ENCODE measurements at regions not wholly inside any gene's neighbourhood (a gene's known extent, or its start where the extent isn't known, plus 50 kb on each side); places are given as distances from the start of the nearest gene placed in this dataset.

- no peak overlapping the region for H3K4me3 ChIP-seq (replicated peaks in 1 of 2; ENCODE audit: low read depth in 2 of 2, low read length in 2 of 2)
- peak; percentile 19 to 27 for DNase-seq (ENCODE audit: low read depth in 2 of 2)
- no peak for TF ChIP-seq CTCF (IDR thresholded peaks at IDR 0.05; ENCODE audit: low read depth, low read length)
These were observed 60.5 kb upstream of the KLF13 start for GRCh38 chr15:31265871-31266711.

GRCh38 chr15:31266712-31267111, 59.9 kb upstream of the KLF13 start:
- no peak for TF ChIP-seq CTCF (IDR thresholded peaks at IDR 0.05; ENCODE audit: low read depth, low read length)
- no peak for DNase-seq (ENCODE audit: low read depth in 2 of 2)
- H3K4me3 ChIP-seq (replicated peaks in 1 of 2; ENCODE audit: low read depth in 2 of 2, low read length in 2 of 2): no peak overlapping the region

DNA sequence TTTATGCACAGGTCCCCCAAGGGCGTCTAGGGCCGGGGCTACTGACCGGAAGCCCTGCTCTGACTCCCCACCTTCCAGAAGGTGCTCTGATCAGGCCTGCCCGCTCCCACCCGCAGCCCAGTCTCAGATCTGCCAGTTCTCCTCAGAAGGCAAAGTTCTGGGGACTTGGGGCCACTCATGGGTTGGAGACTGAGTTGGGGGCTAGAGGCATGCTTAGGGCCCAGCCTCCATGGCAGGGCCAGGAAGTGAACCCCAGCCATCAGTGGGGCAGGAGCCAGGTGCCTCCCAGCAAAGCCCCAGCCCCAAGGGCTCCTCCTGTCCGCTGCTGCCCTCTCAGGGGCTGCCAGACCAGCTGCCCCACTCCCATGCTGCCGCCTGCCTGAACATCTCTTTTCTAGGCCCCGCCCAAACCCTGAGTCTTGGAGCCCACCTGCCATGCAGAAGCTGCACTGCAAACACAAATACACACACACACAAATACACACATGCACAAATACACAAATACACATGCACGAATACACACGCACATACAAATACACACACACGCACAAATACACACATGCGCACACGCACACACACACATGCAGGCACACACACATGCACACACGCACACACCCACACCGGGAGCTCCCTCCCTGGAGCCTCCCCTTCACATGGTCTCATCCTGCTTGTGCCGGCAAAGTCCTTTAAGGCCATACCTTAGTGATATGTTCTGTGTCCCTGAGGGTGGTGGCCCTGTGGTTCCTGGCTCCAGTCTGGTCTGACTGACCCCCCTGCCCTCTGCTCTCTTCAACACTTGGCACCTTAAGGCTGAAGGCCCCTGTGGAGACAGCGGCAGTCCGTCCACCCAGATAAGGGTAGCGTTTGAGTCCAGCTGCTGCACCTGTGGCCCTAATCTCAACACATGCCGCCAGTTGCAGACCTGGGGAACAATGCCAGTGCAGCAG, 59.2 kb upstream of the KLF13 start:
- H3K4me3 ChIP-seq (replicated peaks in 1 of 2; ENCODE audit: low read depth in 2 of 2, low read length in 2 of 2): no peak overlapping the region
- DNase-seq (ENCODE audit: low read depth in 2 of 2): no peak
- TF ChIP-seq CTCF (IDR thresholded peaks at IDR 0.05; ENCODE audit: low read depth, low read length): no peak

GRCh38 chr15:31268108-31268501, 58.5 kb upstream of the KLF13 start:
- DNase-seq (ENCODE audit: low read depth in 2 of 2): no peak
- no peak for TF ChIP-seq CTCF (IDR thresholded peaks at IDR 0.05; ENCODE audit: low read depth, low read length)
- no peak overlapping the region for H3K4me3 ChIP-seq (replicated peaks in 1 of 2; ENCODE audit: low read depth in 2 of 2, low read length in 2 of 2)

DNA sequence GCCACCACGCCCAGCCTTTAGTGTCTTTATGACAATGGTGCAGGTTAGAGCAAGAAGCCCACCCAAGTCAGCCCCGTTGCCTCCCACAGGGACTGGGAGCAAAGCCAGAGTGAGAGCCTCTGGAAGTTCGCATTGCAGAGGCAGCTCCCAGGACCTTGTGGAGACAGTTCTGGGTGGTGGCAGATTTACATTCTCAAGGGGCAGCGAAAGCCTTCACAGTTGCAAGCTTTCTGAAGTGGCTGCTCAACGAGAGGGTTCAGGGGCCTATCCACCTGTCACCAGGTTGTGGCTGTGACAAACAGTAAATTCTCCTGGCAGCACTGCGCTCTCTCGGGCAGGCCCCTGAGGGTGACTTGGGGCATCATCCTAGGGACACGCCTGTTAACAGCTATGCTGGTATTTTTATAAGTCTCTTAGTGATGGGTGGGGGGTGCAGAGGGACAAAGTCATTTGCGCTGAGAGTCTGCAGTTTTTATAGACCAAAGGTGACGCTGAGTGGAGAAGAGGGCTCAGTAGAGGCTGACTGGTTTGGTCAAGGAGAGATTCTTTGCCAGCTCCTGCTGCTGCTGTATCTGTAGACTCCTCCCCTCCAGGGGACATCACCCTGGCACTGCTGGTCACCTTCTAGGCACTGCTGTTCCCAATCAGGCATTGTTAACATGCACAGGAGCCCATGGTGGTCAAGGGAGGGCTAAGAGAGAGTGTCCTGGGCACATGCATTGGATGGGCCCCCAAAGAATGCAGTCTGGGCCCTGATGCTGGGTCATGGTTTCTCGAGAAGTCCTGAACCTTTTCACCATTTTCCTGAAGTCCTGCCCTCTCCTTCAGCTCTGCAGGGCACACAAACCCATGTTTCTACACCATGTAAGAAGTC, 57.5 kb upstream of the KLF13 start:
- no peak for DNase-seq (ENCODE audit: low read depth in 2 of 2)
- no peak for TF ChIP-seq CTCF (IDR thresholded peaks at IDR 0.05; ENCODE audit: low read depth, low read length)
- H3K4me3 ChIP-seq (replicated peaks in 1 of 2; ENCODE audit: low read depth in 2 of 2, low read length in 2 of 2): no peak overlapping the region

All from cardiac fibroblast (primary cell).